Ishikawa (cell line): ENCODE measurements at regions not wholly inside any gene's neighbourhood (a gene's known extent, or its start where the extent isn't known, plus 50 kb on each side); places are given as distances from the start of the nearest gene placed in this dataset.

Experiments used
- CEBPB ChIP-seq: IDR thresholded peaks from 2 replicates; pipeline ENCODE4 v1.6.1; 2012
- CREB1 ChIP-seq: IDR thresholded peaks from 2 replicates; pipeline ENCODE4 v1.6.1; 2012; ENCODE audit warnings: low read depth
- EGR1 ChIP-seq: IDR thresholded peaks from 2 replicates; pipeline ENCODE4 v1.6.1; 2012
- EP300 ChIP-seq: IDR thresholded peaks from 2 replicates; pipeline ENCODE4 v1.6.1; 2012; ENCODE audit warnings: borderline replicate concordance
- FOXM1 ChIP-seq: IDR thresholded peaks from 2 replicates; pipeline ENCODE4 v1.6.1; 2012; ENCODE audit warnings: low read depth, borderline replicate concordance
- NFIC ChIP-seq: IDR thresholded peaks from 2 replicates; pipeline ENCODE4 v1.6.1; 2012
- RAD21 ChIP-seq: IDR thresholded peaks from 2 replicates; pipeline ENCODE4 v1.6.1; 2012; ENCODE audit warnings: low read depth
- TAF1 ChIP-seq: IDR thresholded peaks from 2 replicates; pipeline ENCODE4 v1.6.1; 2012; ENCODE audit warnings: low read depth, mild to moderate bottlenecking
- TCF12 ChIP-seq: IDR thresholded peaks from 2 replicates; pipeline ENCODE4 v1.6.1; 2012; ENCODE audit warnings: low read depth
- TEAD4 ChIP-seq: IDR thresholded peaks from 2 replicates; pipeline ENCODE4 v1.6.1; 2012
- YY1 ChIP-seq: IDR thresholded peaks from 2 replicates; pipeline ENCODE4 v1.6.1; 2012; ENCODE audit warnings: low read depth
- ZBTB7A ChIP-seq: IDR thresholded peaks from 2 replicates; pipeline ENCODE4 v1.6.1; 2012; ENCODE audit warnings: low read depth
- TF ChIP-seq, protein P1 (sequence below): IDR thresholded peaks from 2 replicates; pipeline ENCODE4 v1.6.1; 2012; ENCODE audit warnings: low read depth, mild to moderate bottlenecking
- TF ChIP-seq, protein P2 (sequence below): IDR thresholded peaks from 2 replicates; pipeline ENCODE4 v1.6.1; 2012
- TF ChIP-seq, protein P3 (sequence below): IDR thresholded peaks from 2 replicates; pipeline ENCODE4 v1.6.1; 2012

GRCh38 chr13:85930108-85930507, 130.9 kb upstream of the SLITRK6 start:
- TF ChIP-seq, protein P1, sequence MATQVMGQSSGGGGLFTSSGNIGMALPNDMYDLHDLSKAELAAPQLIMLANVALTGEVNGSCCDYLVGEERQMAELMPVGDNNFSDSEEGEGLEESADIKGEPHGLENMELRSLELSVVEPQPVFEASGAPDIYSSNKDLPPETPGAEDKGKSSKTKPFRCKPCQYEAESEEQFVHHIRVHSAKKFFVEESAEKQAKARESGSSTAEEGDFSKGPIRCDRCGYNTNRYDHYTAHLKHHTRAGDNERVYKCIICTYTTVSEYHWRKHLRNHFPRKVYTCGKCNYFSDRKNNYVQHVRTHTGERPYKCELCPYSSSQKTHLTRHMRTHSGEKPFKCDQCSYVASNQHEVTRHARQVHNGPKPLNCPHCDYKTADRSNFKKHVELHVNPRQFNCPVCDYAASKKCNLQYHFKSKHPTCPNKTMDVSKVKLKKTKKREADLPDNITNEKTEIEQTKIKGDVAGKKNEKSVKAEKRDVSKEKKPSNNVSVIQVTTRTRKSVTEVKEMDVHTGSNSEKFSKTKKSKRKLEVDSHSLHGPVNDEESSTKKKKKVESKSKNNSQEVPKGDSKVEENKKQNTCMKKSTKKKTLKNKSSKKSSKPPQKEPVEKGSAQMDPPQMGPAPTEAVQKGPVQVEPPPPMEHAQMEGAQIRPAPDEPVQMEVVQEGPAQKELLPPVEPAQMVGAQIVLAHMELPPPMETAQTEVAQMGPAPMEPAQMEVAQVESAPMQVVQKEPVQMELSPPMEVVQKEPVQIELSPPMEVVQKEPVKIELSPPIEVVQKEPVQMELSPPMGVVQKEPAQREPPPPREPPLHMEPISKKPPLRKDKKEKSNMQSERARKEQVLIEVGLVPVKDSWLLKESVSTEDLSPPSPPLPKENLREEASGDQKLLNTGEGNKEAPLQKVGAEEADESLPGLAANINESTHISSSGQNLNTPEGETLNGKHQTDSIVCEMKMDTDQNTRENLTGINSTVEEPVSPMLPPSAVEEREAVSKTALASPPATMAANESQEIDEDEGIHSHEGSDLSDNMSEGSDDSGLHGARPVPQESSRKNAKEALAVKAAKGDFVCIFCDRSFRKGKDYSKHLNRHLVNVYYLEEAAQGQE: no peak
- TF ChIP-seq TEAD4 (no peak), FOXM1 (no peak)

- TF ChIP-seq TCF12 (0 out of 2 replicates have a peak, but pooled peaks have one; percentile 22), EP300 (peak; percentile 73), TEAD4 (peak; percentile 41; the same call in 1 of the 2 replicates), TAF1 (no peak), NFIC (no peak), EGR1 (no peak), FOXM1 (0 out of 2 replicates have a peak, but pooled peaks have one; percentile 38)
- TF ChIP-seq, protein P1: no peak
- TF ChIP-seq, protein P2, sequence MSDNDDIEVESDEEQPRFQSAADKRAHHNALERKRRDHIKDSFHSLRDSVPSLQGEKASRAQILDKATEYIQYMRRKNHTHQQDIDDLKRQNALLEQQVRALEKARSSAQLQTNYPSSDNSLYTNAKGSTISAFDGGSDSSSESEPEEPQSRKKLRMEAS: no peak
These were observed 111.7 kb upstream of the SLITRK6 start for GRCh38 chr13:85910962-85911361.

DNA sequence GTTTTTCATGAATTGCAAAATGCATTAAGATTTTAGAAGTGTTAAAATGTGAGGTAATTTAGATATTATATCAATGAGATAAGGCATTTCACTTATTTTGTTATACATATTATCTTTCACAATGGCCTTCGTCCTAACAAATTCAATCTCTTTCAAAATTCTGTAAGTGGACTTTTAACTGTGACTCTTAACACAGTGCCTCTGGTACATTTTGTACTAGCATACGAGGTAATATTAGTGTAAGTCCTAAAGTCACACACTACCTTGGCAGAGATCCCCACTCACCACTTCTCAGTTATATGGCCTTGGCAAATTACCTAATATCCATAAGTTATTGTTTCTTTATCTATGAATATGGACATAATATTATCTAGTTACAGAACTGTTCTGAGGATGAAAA, 101.3 kb upstream of the SLITRK6 start:
- no peak for TF ChIP-seq TAF1
- no peak for TF ChIP-seq NFIC
- TF ChIP-seq, protein P3, sequence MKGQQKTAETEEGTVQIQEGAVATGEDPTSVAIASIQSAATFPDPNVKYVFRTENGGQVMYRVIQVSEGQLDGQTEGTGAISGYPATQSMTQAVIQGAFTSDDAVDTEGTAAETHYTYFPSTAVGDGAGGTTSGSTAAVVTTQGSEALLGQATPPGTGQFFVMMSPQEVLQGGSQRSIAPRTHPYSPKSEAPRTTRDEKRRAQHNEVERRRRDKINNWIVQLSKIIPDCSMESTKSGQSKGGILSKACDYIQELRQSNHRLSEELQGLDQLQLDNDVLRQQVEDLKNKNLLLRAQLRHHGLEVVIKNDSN: no peak
- no peak for TF ChIP-seq FOXM1
- TF ChIP-seq, protein P1: no peak
- no peak for TF ChIP-seq ZBTB7A
- TF ChIP-seq CEBPB: no peak
- TF ChIP-seq, protein P2: no peak
- TF ChIP-seq EGR1: no peak
- no peak for TF ChIP-seq TEAD4
- TF ChIP-seq RAD21: no peak
- no peak for TF ChIP-seq YY1
- TF ChIP-seq EP300: no peak
- no peak for TF ChIP-seq CREB1
- TF ChIP-seq TCF12: no peak

- TF ChIP-seq, protein P1: no peak
- no peak for TF ChIP-seq EGR1
- TF ChIP-seq RAD21: no peak
- no peak for TF ChIP-seq ZBTB7A
- TF ChIP-seq CEBPB: no peak
- no peak for TF ChIP-seq CREB1
- TF ChIP-seq TAF1: no peak
- TF ChIP-seq, protein P2: no peak
- no peak for TF ChIP-seq TEAD4
These were observed 97.6 kb upstream of the SLITRK6 start for GRCh38 chr13:85896516-85897450.
